ENCODE measurements at regions not wholly inside any gene's neighbourhood (a gene's known extent, or its start where the extent isn't known, plus 50 kb on each side); places are given as distances from the start of the nearest gene placed in this dataset.

DNA sequence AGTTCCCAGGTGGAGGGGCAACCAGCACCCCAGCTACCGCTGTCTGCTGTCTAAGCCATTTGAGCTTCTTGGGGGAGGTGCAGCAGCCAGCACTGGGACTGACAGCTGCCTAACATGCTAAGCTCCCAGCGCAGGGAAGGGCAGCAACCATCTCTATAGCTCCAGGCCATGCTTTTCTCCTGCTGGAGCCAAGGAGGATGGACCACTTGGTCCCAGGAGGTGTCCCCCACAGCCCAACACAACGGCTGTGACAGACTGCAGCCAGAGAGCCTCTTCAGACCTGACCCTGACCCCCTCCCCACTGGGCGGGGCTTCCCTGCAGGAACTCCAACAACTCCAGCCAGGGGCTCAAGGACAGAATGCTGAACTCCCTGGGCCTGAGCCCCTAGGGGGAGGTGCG lies 370.6 kb upstream of the REG3G start:
- H2AFZ ChIP-seq (ENCODE audit: low read depth, low read length): no peak overlapping the region
- no peaks in the 10 kb centered on the region for H3K4me1 ChIP-seq (ENCODE audit: insufficient read depth, low read length)
- no peaks in the 10 kb centered on the region for H3K27me3 ChIP-seq (ENCODE audit: insufficient read depth, low read length, poor library complexity)
- no peak for ATAC-seq (ENCODE audit: insufficient read depth, low read depth)
- H3K9ac ChIP-seq (ENCODE audit: low read depth, low read length): no peak overlapping the region
- TF ChIP-seq, protein P1, sequence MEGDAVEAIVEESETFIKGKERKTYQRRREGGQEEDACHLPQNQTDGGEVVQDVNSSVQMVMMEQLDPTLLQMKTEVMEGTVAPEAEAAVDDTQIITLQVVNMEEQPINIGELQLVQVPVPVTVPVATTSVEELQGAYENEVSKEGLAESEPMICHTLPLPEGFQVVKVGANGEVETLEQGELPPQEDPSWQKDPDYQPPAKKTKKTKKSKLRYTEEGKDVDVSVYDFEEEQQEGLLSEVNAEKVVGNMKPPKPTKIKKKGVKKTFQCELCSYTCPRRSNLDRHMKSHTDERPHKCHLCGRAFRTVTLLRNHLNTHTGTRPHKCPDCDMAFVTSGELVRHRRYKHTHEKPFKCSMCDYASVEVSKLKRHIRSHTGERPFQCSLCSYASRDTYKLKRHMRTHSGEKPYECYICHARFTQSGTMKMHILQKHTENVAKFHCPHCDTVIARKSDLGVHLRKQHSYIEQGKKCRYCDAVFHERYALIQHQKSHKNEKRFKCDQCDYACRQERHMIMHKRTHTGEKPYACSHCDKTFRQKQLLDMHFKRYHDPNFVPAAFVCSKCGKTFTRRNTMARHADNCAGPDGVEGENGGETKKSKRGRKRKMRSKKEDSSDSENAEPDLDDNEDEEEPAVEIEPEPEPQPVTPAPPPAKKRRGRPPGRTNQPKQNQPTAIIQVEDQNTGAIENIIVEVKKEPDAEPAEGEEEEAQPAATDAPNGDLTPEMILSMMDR (IDR thresholded peaks at IDR 0.05; ENCODE audit: borderline replicate concordance, extremely low read depth, low read length, poor library complexity, severe bottlenecking): no peak
- TF ChIP-seq EZH2 (IDR thresholded peaks at IDR 0.05; ENCODE audit: borderline replicate concordance, low read depth, low read length, severe bottlenecking): no peak
- H3K27ac ChIP-seq (ENCODE audit: low read length): no peak overlapping the region
- no peak for DNase-seq
- H3K36me3 ChIP-seq (ENCODE audit: insufficient read depth, low read length): no peaks in the 10 kb centered on the region
- H3K79me2 ChIP-seq (ENCODE audit: insufficient read depth, low read length): no peaks in the 10 kb centered on the region
- H4K20me1 ChIP-seq (ENCODE audit: insufficient read depth, low read length): no peaks in the 10 kb centered on the region
- H3K4me2 ChIP-seq (ENCODE audit: insufficient read depth, low read length): no peak overlapping the region
- H3K4me3 ChIP-seq (ENCODE audit: low read depth in 1 of 2, low read length in 2 of 2): no peak overlapping the region
- no peaks in the 10 kb centered on the region for H3K9me3 ChIP-seq (ENCODE audit: insufficient read depth, low read length, severe bottlenecking)

DNA sequence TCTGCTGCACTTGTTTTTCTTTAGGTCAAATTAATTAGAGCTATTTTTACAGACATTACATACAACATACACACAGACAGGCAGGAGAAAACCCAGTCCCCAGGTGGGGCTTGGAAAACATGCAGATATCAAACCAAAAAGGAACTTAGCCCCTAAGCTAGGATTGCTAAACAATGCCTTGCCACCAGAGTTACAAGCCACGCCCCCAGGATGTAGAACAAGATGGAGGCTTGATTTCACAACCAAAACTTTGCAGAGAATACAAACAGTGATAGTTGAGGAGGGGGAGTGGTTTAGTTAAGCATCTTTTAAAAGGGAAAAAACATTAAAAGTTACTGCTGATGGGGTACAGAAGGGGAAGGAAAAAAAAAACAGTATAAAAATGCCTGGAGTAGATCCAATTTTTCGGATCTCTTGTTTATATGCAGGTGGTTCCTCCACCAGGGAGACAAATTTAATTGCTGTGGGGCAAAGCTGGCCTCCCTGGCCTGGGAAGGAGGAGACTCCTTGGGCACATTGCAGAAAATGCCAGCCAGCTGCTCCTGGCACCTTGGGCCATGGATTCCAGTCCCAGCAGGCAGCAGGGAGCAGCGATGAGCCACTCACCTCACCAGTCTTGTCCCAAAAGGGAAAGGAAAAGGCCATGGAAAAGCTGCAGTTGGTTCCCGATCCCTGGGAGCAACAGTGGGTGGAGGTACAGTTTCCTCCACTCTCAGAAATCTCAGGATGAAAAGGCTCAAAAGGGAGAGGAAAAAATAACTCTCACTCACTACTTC lies 348.4 kb upstream of the REG3G start:
- DNase-seq (no peak), ATAC-seq (ENCODE audit: insufficient read depth, low read depth) (no peak)
- Histone ChIP-seq H3K79me2 (ENCODE audit: insufficient read depth, low read length) (no peaks in the 10 kb centered on the region), H3K4me3 (ENCODE audit: low read depth in 1 of 2, low read length in 2 of 2) (no peak overlapping the region), H3K27ac (ENCODE audit: low read length) (no peak overlapping the region), H3K36me3 (ENCODE audit: insufficient read depth, low read length) (no peaks in the 10 kb centered on the region), H3K4me1 (ENCODE audit: insufficient read depth, low read length) (no peaks in the 10 kb centered on the region), H3K9me3 (ENCODE audit: insufficient read depth, low read length, severe bottlenecking) (no peaks in the 10 kb centered on the region), H4K20me1 (ENCODE audit: insufficient read depth, low read length) (no peaks in the 10 kb centered on the region), H3K27me3 (ENCODE audit: insufficient read depth, low read length, poor library complexity) (no peaks in the 10 kb centered on the region), H2AFZ (ENCODE audit: low read depth, low read length) (no peak overlapping the region), H3K4me2 (ENCODE audit: insufficient read depth, low read length) (no peak overlapping the region), H3K9ac (ENCODE audit: low read depth, low read length) (no peak overlapping the region)
- TF ChIP-seq, protein P1 (IDR thresholded peaks at IDR 0.05; ENCODE audit: borderline replicate concordance, extremely low read depth, low read length, poor library complexity, severe bottlenecking): no peak

DNA sequence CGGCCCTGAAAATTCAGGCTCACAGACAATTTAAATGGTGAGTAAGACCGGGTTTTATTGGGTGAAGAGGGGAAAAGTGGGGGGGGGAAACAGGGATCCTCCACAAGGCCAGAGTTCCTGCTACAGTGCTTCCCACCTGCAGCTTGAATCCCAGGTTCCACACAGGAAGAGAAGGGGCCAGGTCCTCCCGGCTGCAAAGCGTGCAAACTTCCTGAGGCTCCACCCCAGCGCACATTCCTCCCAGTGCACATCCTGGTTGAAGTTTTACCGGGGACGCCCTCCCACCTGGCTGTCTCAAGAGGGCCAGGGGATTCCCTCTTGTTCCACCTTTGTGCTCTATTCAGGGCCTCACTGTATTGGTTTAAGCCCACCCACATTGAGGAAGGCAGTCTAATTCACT lies 347.7 kb upstream of the REG3G start:
- no peak overlapping the region for H3K27ac ChIP-seq (ENCODE audit: low read length)
- H3K9me3 ChIP-seq (ENCODE audit: insufficient read depth, low read length, severe bottlenecking): no peaks in the 10 kb centered on the region
- no peak overlapping the region for H3K4me3 ChIP-seq (ENCODE audit: low read depth in 1 of 2, low read length in 2 of 2)
- no peaks in the 10 kb centered on the region for H4K20me1 ChIP-seq (ENCODE audit: insufficient read depth, low read length)
- ATAC-seq (ENCODE audit: insufficient read depth, low read depth) (no peak), DNase-seq (no peak)
- no peaks in the 10 kb centered on the region for H3K4me1 ChIP-seq (ENCODE audit: insufficient read depth, low read length)
- no peak overlapping the region for H3K9ac ChIP-seq (ENCODE audit: low read depth, low read length)
- H3K79me2 ChIP-seq (ENCODE audit: insufficient read depth, low read length): no peaks in the 10 kb centered on the region
- no peak overlapping the region for H2AFZ ChIP-seq (ENCODE audit: low read depth, low read length)
- H3K27me3 ChIP-seq (ENCODE audit: insufficient read depth, low read length, poor library complexity): no peaks in the 10 kb centered on the region
- TF ChIP-seq, protein P1 (IDR thresholded peaks at IDR 0.05; ENCODE audit: borderline replicate concordance, extremely low read depth, low read length, poor library complexity, severe bottlenecking): no peak
- no peaks in the 10 kb centered on the region for H3K36me3 ChIP-seq (ENCODE audit: insufficient read depth, low read length)
- H3K4me2 ChIP-seq (ENCODE audit: insufficient read depth, low read length): no peak overlapping the region

DNA sequence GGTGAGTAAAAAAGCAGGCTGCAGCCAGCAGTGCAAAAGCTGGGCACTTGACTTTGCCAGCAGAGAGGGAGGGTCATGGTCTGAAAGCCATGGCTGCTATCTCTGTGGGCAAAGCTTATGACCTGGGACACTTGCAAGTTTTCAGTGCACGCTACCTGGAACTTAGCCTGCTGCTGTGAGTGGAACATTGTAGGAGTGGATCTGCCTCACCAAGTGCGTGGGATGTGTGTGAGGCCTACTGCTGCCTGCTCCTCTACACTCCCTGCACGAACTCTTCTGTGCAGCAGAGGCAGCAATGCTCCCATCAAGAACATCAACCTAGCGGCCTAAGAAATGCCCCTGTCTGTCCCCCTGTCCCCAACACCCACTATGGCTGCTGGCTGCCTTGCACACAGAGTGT lies 344.1 kb upstream of the REG3G start:
- no peaks in the 10 kb centered on the region for H4K20me1 ChIP-seq (ENCODE audit: insufficient read depth, low read length)
- no peak overlapping the region for H3K4me2 ChIP-seq (ENCODE audit: insufficient read depth, low read length)
- no peak for TF ChIP-seq EZH2 (IDR thresholded peaks at IDR 0.05; ENCODE audit: borderline replicate concordance, low read depth, low read length, severe bottlenecking)
- TF ChIP-seq, protein P1 (IDR thresholded peaks at IDR 0.05; ENCODE audit: borderline replicate concordance, extremely low read depth, low read length, poor library complexity, severe bottlenecking): no peak
- no peaks in the 10 kb centered on the region for H3K9me3 ChIP-seq (ENCODE audit: insufficient read depth, low read length, severe bottlenecking)
- no peak overlapping the region for H3K4me3 ChIP-seq (ENCODE audit: low read depth in 1 of 2, low read length in 2 of 2)
- H2AFZ ChIP-seq (ENCODE audit: low read depth, low read length): no peak overlapping the region
- no peaks in the 10 kb centered on the region for H3K27me3 ChIP-seq (ENCODE audit: insufficient read depth, low read length, poor library complexity)
- no peak for ATAC-seq (ENCODE audit: insufficient read depth, low read depth)
- H3K79me2 ChIP-seq (ENCODE audit: insufficient read depth, low read length): no peaks in the 10 kb centered on the region
- H3K27ac ChIP-seq (ENCODE audit: low read length): no peak overlapping the region
- no peak for DNase-seq
- no peak overlapping the region for H3K9ac ChIP-seq (ENCODE audit: low read depth, low read length)
- no peaks in the 10 kb centered on the region for H3K36me3 ChIP-seq (ENCODE audit: insufficient read depth, low read length)
- no peaks in the 10 kb centered on the region for H3K4me1 ChIP-seq (ENCODE audit: insufficient read depth, low read length)

Measured in DND-41 (cell line).